GM13977 (cell line): ENCODE measurements at regions not wholly inside any gene's neighbourhood (a gene's known extent, or its start where the extent isn't known, plus 50 kb on each side); places are given as distances from the start of the nearest gene placed in this dataset.

ENCODE experiments used
- DNase-seq: peaks from one replicate; pipeline ENCODE4 v3.0.0; 2012; ENCODE audit warnings: low spot score
- CTCF ChIP-seq: IDR thresholded peaks from 2 replicates; pipeline ENCODE4 v1.5.1; 2012; ENCODE audit warnings: mild to moderate bottlenecking, control low read depth; ENCODE audit not compliant: insufficient read depth; ENCODE audit errors: extremely low read depth, missing control alignments
- in situ Hi-C: fragments of 300-500 bp; cut with MboI; formaldehyde crosslinking; loops from one replicate; pipeline ENCODE4 v1.12.0; 2022; ENCODE audit warnings: low sequenced_read_pairs, low pct_unique_long_range_greater_than_20kb, mixed read lengths, inconsistent platforms; ENCODE audit not compliant: unreplicated experiment

- in situ Hi-C loops, result no loop called here
- no peak for TF ChIP-seq CTCF
- no peak for DNase-seq
These were observed 51.6 kb upstream of the SLC6A11 start for GRCh38 chr3:10764259-10765051.

GRCh38 chr3:10766049-10766705 lies 49.9 kb upstream of the SLC6A11 start:
- in situ Hi-C loops, result no loop called here
- TF ChIP-seq CTCF, result no peak
- no peak for DNase-seq
